Keratinocyte (primary cell): ENCODE measurements at regions not wholly inside any gene's neighbourhood (a gene's known extent, or its start where the extent isn't known, plus 50 kb on each side); places are given as distances from the start of the nearest gene placed in this dataset.
A peak's percentile ranks its signal among the peaks of the same experiment; 100 is the strongest.

ENCODE experiments used
- DNase-seq: peaks from one replicate; pipeline ENCODE4 v3.0.0-alpha.2; 2011; ENCODE audit warnings: low read depth, missing footprints, low spot score
- FAIRE-seq: peaks from 2 replicates; lab custom pipeline; 2011; peaks lifted over from hg19 to GRCh38; lab: Jason Lieb, UNC
- H2AFZ ChIP-seq: 2 replicates; pipeline ENCODE4 v1.6.0; 2012; ENCODE audit warnings: low read length, control low read depth, inconsistent platforms; ENCODE audit not compliant: control insufficient read depth
- H3K27ac ChIP-seq: 2 replicates; pipeline ENCODE4 v1.5.1; 2011; ENCODE audit warnings: low read length; ENCODE audit not compliant: control insufficient read depth, insufficient read depth
- H3K27me3 ChIP-seq: 3 replicates; pipeline ENCODE4 v1.6.0; 2011; ENCODE audit warnings: low read length; ENCODE audit not compliant: control insufficient read depth, insufficient read depth; ENCODE audit errors: extremely low read depth
- H3K36me3 ChIP-seq, 2 experiments: 2 replicates in 1 of 2; 3 replicates in 1 of 2; pipeline ENCODE4 v1.5.1; 2011; ENCODE audit warnings: low read length in 2 of 2, mild to moderate bottlenecking in 1 of 2; ENCODE audit not compliant: control insufficient read depth in 2 of 2, insufficient read depth in 2 of 2; ENCODE audit errors: extremely low read depth in 1 of 2
- H3K4me1 ChIP-seq: 3 replicates; pipeline ENCODE4 v1.5.1; 2011; ENCODE audit warnings: low read length; ENCODE audit not compliant: control insufficient read depth, insufficient read depth; ENCODE audit errors: extremely low read depth
- H3K4me2 ChIP-seq: 3 replicates; pipeline ENCODE4 v1.6.0; 2011; ENCODE audit warnings: low read depth, low read length; ENCODE audit not compliant: control insufficient read depth, insufficient read depth; ENCODE audit errors: extremely low read depth
- H3K4me3 ChIP-seq, 3 experiments: fragments of 200-600 bp in 1 of 3; sonication (generic) in 1 of 3; 2 replicates in 2 of 3; 3 replicates in 1 of 3; pipeline ENCODE4 v1.5.1; 2011 to 2016; ENCODE audit warnings: low read length in 3 of 3, mild to moderate bottlenecking in 3 of 3, control low read depth in 2 of 3, inconsistent platforms in 1 of 3, low read depth in 1 of 3, mixed read lengths in 1 of 3, mixed run types in 1 of 3, moderate library complexity in 1 of 3; ENCODE audit not compliant: control insufficient read depth in 2 of 3, insufficient read depth in 2 of 3; ENCODE audit errors: extremely low read depth in 1 of 3
- H3K79me2 ChIP-seq: 2 replicates; pipeline ENCODE4 v1.6.0; 2012; ENCODE audit warnings: low read length; ENCODE audit not compliant: control insufficient read depth, insufficient read depth
- H3K9ac ChIP-seq: 3 replicates; pipeline ENCODE4 v1.6.0; 2011; ENCODE audit warnings: low read length; ENCODE audit not compliant: control insufficient read depth, insufficient read depth; ENCODE audit errors: extremely low read depth
- H3K9me1 ChIP-seq: 3 replicates; pipeline ENCODE4 v1.6.0; 2011; ENCODE audit warnings: low read length; ENCODE audit not compliant: control insufficient read depth, insufficient read depth; ENCODE audit errors: extremely low read depth
- H3K9me3 ChIP-seq: 2 replicates; pipeline ENCODE4 v1.5.1; 2012; ENCODE audit warnings: low read depth, low read length; ENCODE audit not compliant: control insufficient read depth
- H4K20me1 ChIP-seq: 3 replicates; pipeline ENCODE4 v1.6.0; 2011; ENCODE audit warnings: low read length; ENCODE audit not compliant: control insufficient read depth, insufficient read depth; ENCODE audit errors: extremely low read depth
- CTCF ChIP-seq, 3 experiments: IDR thresholded peaks in 1 of 3; conservative IDR thresholded peaks in 1 of 3; optimal IDR thresholded peaks in 1 of 3; 2 replicates in 2 of 3; 3 replicates in 1 of 3; pipeline versions ENCODE3 to v1.5.1; 2011; ENCODE audit warnings: low read length in 3 of 3, mild to moderate bottlenecking in 3 of 3, moderate library complexity in 2 of 3, control low read depth in 1 of 3, inconsistent platforms in 1 of 3; ENCODE audit not compliant: insufficient read depth in 2 of 3; ENCODE audit errors: extremely low read depth in 1 of 3
- EZH2 ChIP-seq: IDR thresholded peaks from one replicate; pipeline ENCODE4 v1.6.1; 2012; ENCODE audit warnings: inconsistent platforms, mild to moderate bottlenecking, low read length, moderate library complexity
- dilution Hi-C: fragments of 300-500 bp; cut with MboI; formaldehyde crosslinking; loops from one replicate; pipeline ENCODE4 v1.7.0; 2020; ENCODE audit warnings: low sequenced_read_pairs; ENCODE audit not compliant: extremely low pct_ligation_motif_present

GRCh38 chr2:59787095-59787494, 766.4 kb downstream of the BCL11A start:
- Histone ChIP-seq H3K27ac (peak overlapping the region; percentile 30), H3K9ac (no peak overlapping the region), H3K9me1 (no peaks in the 10 kb centered on the region), H3K79me2 (no peaks in the 10 kb centered on the region), H4K20me1 (no peaks in the 10 kb centered on the region), H3K4me2 (peak overlapping the region; percentile 67), H3K4me3 (no peak overlapping the region), H3K27me3 (no peaks in the 10 kb centered on the region), H3K9me3 (no peaks in the 10 kb centered on the region), H2AFZ (peak overlapping the region; percentile 49), H3K4me1 (peaks cover 20% of the 10 kb centered on the region), H3K36me3 (no peaks in the 10 kb centered on the region)
- dilution Hi-C loops = no loop called here
- FAIRE-seq (peak; percentile 79), DNase-seq (peak; percentile 11)
- TF ChIP-seq EZH2 (no peak), CTCF (optimal IDR thresholded peaks at IDR 0.05 in 1 of 3, IDR thresholded peaks at IDR 0.05 in 1 of 3, conservative IDR thresholded peaks at IDR 0.05 in 1 of 3; ENCODE audit: extremely low read depth in 1 of 3, insufficient read depth in 2 of 3, low read length in 3 of 3) (no peak)

- Histone ChIP-seq H3K4me3 (no peak overlapping the region), H3K27ac (peak overlapping the region; percentile 30), H3K27me3 (no peaks in the 10 kb centered on the region), H3K79me2 (no peaks in the 10 kb centered on the region), H3K9ac (no peak overlapping the region), H3K4me2 (peak overlapping the region; percentile 67), H3K9me3 (no peaks in the 10 kb centered on the region), H3K9me1 (no peaks in the 10 kb centered on the region), H3K36me3 (no peaks in the 10 kb centered on the region), H2AFZ (peak overlapping the region; percentile 49), H3K4me1 (peaks cover 20% of the 10 kb centered on the region), H4K20me1 (no peaks in the 10 kb centered on the region)
- TF ChIP-seq EZH2 = no peak
- no peak for TF ChIP-seq CTCF (optimal IDR thresholded peaks at IDR 0.05 in 1 of 3, IDR thresholded peaks at IDR 0.05 in 1 of 3, conservative IDR thresholded peaks at IDR 0.05 in 1 of 3; ENCODE audit: extremely low read depth in 1 of 3, insufficient read depth in 2 of 3, low read length in 3 of 3)
- DNase-seq (no peak), FAIRE-seq (peak; percentile 17)
- dilution Hi-C loops = no loop called here
Measured at GRCh38 chr2:59786684-59787083, 766.8 kb downstream of the BCL11A start.
